Naive thymus-derived CD4-positive, alpha-beta T cell (primary cell): ENCODE measurements at regions not wholly inside any gene's neighbourhood (a gene's known extent, or its start where the extent isn't known, plus 50 kb on each side); places are given as distances from the start of the nearest gene placed in this dataset.

ENCODE experiments used
- ATAC-seq: fragments of 150-1000 bp; cut with Tn5 transposase; 2 replicates; pipeline ENCODE4 v1.10.0; 2021; ENCODE audit warnings: mild to moderate bottlenecking, moderate library complexity
- CTCF ChIA-PET: fragments of 350-600 bp; sonication (Branson Sonifier 250); formaldehyde crosslinking; loops from one replicate; lab custom pipeline; 2021; ENCODE audit warnings: antibody characterized with exemption; lab: Charles Lee
- POLR2A ChIA-PET: fragments of 350-600 bp; sonication (Branson Sonifier 250); formaldehyde crosslinking; loops from one replicate; lab custom pipeline; 2021; ENCODE audit warnings: antibody characterized with exemption, inconsistent platforms; lab: Charles Lee
- DNase-seq, 9 donors: peaks; one replicate each; pipeline versions ENCODE4 v3.0.0 to v3.0.0-alpha.2; 2020 to 2022; ENCODE audit warnings: mixed read lengths in 1 of 9
- H3K27ac ChIP-seq: one replicate; pipeline ENCODE4 v1.7.0; 2013; ENCODE audit warnings: mild to moderate bottlenecking, low read depth, low read length, moderate library complexity
- H3K27me3 ChIP-seq, 2 donors: one replicate each; pipeline ENCODE4 v1.7.0; 2013; ENCODE audit warnings: low read length in 2 of 2, mild to moderate bottlenecking in 2 of 2, moderate library complexity in 2 of 2; ENCODE audit not compliant: control insufficient read depth in 2 of 2, insufficient read depth in 2 of 2
- H3K36me3 ChIP-seq, 3 experiments: 1 replicate in 2 of 3; 2 replicates in 1 of 3; pipeline ENCODE4 v1.7.0; 2013; ENCODE audit warnings: low read length in 3 of 3, mild to moderate bottlenecking in 3 of 3, moderate library complexity in 1 of 3; ENCODE audit not compliant: insufficient read depth in 3 of 3, control insufficient read depth in 2 of 3
- H3K4me1 ChIP-seq, 2 donors: one replicate each; pipeline ENCODE4 v1.7.0; 2013; ENCODE audit warnings: low read length in 2 of 2, mild to moderate bottlenecking in 2 of 2, moderate library complexity in 1 of 2; ENCODE audit not compliant: control insufficient read depth in 2 of 2, insufficient read depth in 2 of 2
- H3K4me3 ChIP-seq: 2 replicates; pipeline ENCODE4 v1.7.0; 2013; ENCODE audit warnings: mild to moderate bottlenecking, low read length
- H3K9me3 ChIP-seq, 3 experiments: 1 replicate in 2 of 3; 2 replicates in 1 of 3; pipeline ENCODE4 v1.7.0; 2013; ENCODE audit warnings: low read length in 3 of 3; ENCODE audit not compliant: control insufficient read depth in 2 of 3
- H3K27ac Mint-ChIP-seq, 9 donors: one replicate each; pipeline ENCODE4 v1.8.0; 2020 to 2022; ENCODE audit warnings: mixed read lengths in 9 of 9, mild to moderate bottlenecking in 8 of 9, moderate library complexity in 5 of 9, inconsistent platforms in 2 of 9
- H3K27me3 Mint-ChIP-seq, 5 donors: one replicate each; pipeline ENCODE4 v1.8.0; 2021 to 2022; ENCODE audit warnings: mixed read lengths in 5 of 5, mild to moderate bottlenecking in 1 of 5
- H3K36me3 Mint-ChIP-seq, 5 donors: one replicate each; pipeline ENCODE4 v1.8.0; 2020 to 2022; ENCODE audit warnings: mixed read lengths in 5 of 5, mild to moderate bottlenecking in 3 of 5, inconsistent platforms in 1 of 5
- H3K4me1 Mint-ChIP-seq, 7 donors: one replicate each; pipeline ENCODE4 v1.8.0; 2020 to 2022; ENCODE audit warnings: mixed read lengths in 7 of 7, mild to moderate bottlenecking in 3 of 7, inconsistent platforms in 1 of 7
- H3K4me3 Mint-ChIP-seq, 10 donors: one replicate each; pipeline ENCODE4 v1.8.0; 2020 to 2022; ENCODE audit warnings: mild to moderate bottlenecking in 10 of 10, mixed read lengths in 10 of 10, moderate library complexity in 6 of 10, inconsistent platforms in 2 of 10
- H3K9me3 Mint-ChIP-seq, 11 donors: one replicate each; pipeline ENCODE4 v1.8.0; 2020 to 2022; ENCODE audit warnings: mixed read lengths in 11 of 11, mild to moderate bottlenecking in 4 of 11, inconsistent platforms in 1 of 11, moderate library complexity in 1 of 11
- intact Hi-C, 2 donors: fragments of 100-400 bp; cut with micrococcal nuclease; formaldehyde crosslinking; loops; one replicate each; pipeline ENCODE4 v1.15.1; 2023

- ChIA-PET POLR2A (no interaction called here), CTCF (no interaction called here)
- Mint-ChIP-seq H3K36me3 (no peaks in the 10 kb centered on the region), H3K4me1 (no peaks in the 10 kb centered on the region), H3K27me3 (no peaks in the 10 kb centered on the region), H3K4me3 (no peak overlapping the region), H3K27ac (no peak overlapping the region), H3K9me3 (peaks cover 0 to 7% (median 1%) of the 10 kb centered on the region in 11 donors)
- intact Hi-C loops, result no loop called here
- H3K9me3 ChIP-seq, result no peaks in the 10 kb centered on the region
- no peaks in the 10 kb centered on the region for H3K36me3 ChIP-seq
- H3K27me3 ChIP-seq, result no peaks in the 10 kb centered on the region
- ATAC-seq, result no peak
- DNase-seq, result no peak
- H3K4me3 ChIP-seq, result no peak overlapping the region
- H3K27ac ChIP-seq, result no peak overlapping the region
- no peaks in the 10 kb centered on the region for H3K4me1 ChIP-seq
These were observed 799.1 kb upstream of the SPRY2 start for GRCh38 chr13:81139987-81140386.

GRCh38 chr13:81138353-81138980 lies 797.5 kb upstream of the SPRY2 start:
- H3K4me1 ChIP-seq, result no peaks in the 10 kb centered on the region
- Mint-ChIP-seq H3K36me3 (no peaks in the 10 kb centered on the region), H3K27ac (no peak overlapping the region), H3K4me3 (no peak overlapping the region), H3K4me1 (no peaks in the 10 kb centered on the region), H3K9me3 (peaks cover 0 to 7% (median 0%) of the 10 kb centered on the region in 11 donors), H3K27me3 (no peaks in the 10 kb centered on the region)
- no peaks in the 10 kb centered on the region for H3K36me3 ChIP-seq
- intact Hi-C loops, result no loop called here
- H3K4me3 ChIP-seq, result no peak overlapping the region
- DNase-seq (no peak), ATAC-seq (no peak)
- H3K27ac ChIP-seq, result no peak overlapping the region
- no peaks in the 10 kb centered on the region for H3K9me3 ChIP-seq
- H3K27me3 ChIP-seq, result no peaks in the 10 kb centered on the region
- POLR2A ChIA-PET, result no interaction called here
- CTCF ChIA-PET, result no interaction called here

- POLR2A ChIA-PET, result no interaction called here
- CTCF ChIA-PET, result no interaction called here
- H3K4me3 Mint-ChIP-seq, result no peak overlapping the region
These were observed 792.1 kb upstream of the SPRY2 start for GRCh38 chr13:81133066-81133465.

GRCh38 chr13:81117416-81117815 lies 776.5 kb upstream of the SPRY2 start:
- no peaks in the 10 kb centered on the region for H3K27me3 Mint-ChIP-seq
- H3K36me3 Mint-ChIP-seq, result no peaks in the 10 kb centered on the region
- ATAC-seq (no peak), DNase-seq (no peak)
- CTCF ChIA-PET, result no interaction called here
- H3K4me3 Mint-ChIP-seq, result no peak overlapping the region
- no peak overlapping the region for H3K4me3 ChIP-seq
- H3K9me3 Mint-ChIP-seq, result peaks cover 0 to 8% (median 2%) of the 10 kb centered on the region in 11 donors
- H3K27ac Mint-ChIP-seq, result no peak overlapping the region
- H3K4me1 ChIP-seq, result no peaks in the 10 kb centered on the region
- H3K9me3 ChIP-seq, result no peaks in the 10 kb centered on the region
- no peak overlapping the region for H3K27ac ChIP-seq
- H3K27me3 ChIP-seq, result no peaks in the 10 kb centered on the region
- no peaks in the 10 kb centered on the region for H3K4me1 Mint-ChIP-seq
- H3K36me3 ChIP-seq, result no peaks in the 10 kb centered on the region
- intact Hi-C loops, result no loop called here
- POLR2A ChIA-PET, result no interaction called here

More at GRCh38 chr13:81133066-81133465, 792.1 kb upstream of the SPRY2 start:
- Mint-ChIP-seq H3K4me1 (no peaks in the 10 kb centered on the region), H3K36me3 (peaks cover 0 to 6% (median 0%) of the 10 kb centered on the region in 5 donors), H3K27ac (no peak overlapping the region), H3K27me3 (no peaks in the 10 kb centered on the region), H3K9me3 (peaks cover 0 to 27% (median 6%) of the 10 kb centered on the region in 11 donors)
- intact Hi-C loops, result no loop called here
- Histone ChIP-seq H3K36me3 (no peaks in the 10 kb centered on the region), H3K4me3 (no peak overlapping the region), H3K27ac (no peak overlapping the region), H3K27me3 (no peaks in the 10 kb centered on the region), H3K9me3 (no peaks in the 10 kb centered on the region), H3K4me1 (no peaks in the 10 kb centered on the region)
- ATAC-seq, result no peak
- no peak for DNase-seq

- POLR2A ChIA-PET, result no interaction called here
- H3K4me1 Mint-ChIP-seq, result no peaks in the 10 kb centered on the region
- H3K4me3 Mint-ChIP-seq, result no peak overlapping the region
- H3K4me1 ChIP-seq, result no peaks in the 10 kb centered on the region
- H3K27ac ChIP-seq, result no peak overlapping the region
- DNase-seq (no peak), ATAC-seq (no peak)
- H3K36me3 ChIP-seq, result no peaks in the 10 kb centered on the region
- CTCF ChIA-PET, result no interaction called here
- H3K27me3 ChIP-seq, result no peaks in the 10 kb centered on the region
- no peaks in the 10 kb centered on the region for H3K27me3 Mint-ChIP-seq
- H3K4me3 ChIP-seq, result no peak overlapping the region
- peaks cover 0 to 8% (median 2%) of the 10 kb centered on the region in 11 donors for H3K9me3 Mint-ChIP-seq
- H3K36me3 Mint-ChIP-seq, result no peaks in the 10 kb centered on the region
- intact Hi-C loops, result no loop called here
- no peaks in the 10 kb centered on the region for H3K9me3 ChIP-seq
- H3K27ac Mint-ChIP-seq, result no peak overlapping the region
These were observed 775.7 kb upstream of the SPRY2 start for GRCh38 chr13:81116461-81117282.

- no peak overlapping the region for H3K4me3 ChIP-seq
- Mint-ChIP-seq H3K4me3 (no peak overlapping the region), H3K9me3 (peaks cover 0 to 5% (median 0%) of the 10 kb centered on the region in 11 donors), H3K27me3 (no peaks in the 10 kb centered on the region), H3K27ac (no peak overlapping the region), H3K36me3 (no peaks in the 10 kb centered on the region), H3K4me1 (no peaks in the 10 kb centered on the region)
- no peaks in the 10 kb centered on the region for H3K9me3 ChIP-seq
- H3K27me3 ChIP-seq, result no peaks in the 10 kb centered on the region
- no peak for DNase-seq
- no peak for ATAC-seq
- ChIA-PET POLR2A (no interaction called here), CTCF (no interaction called here)
- no peaks in the 10 kb centered on the region for H3K36me3 ChIP-seq
- H3K4me1 ChIP-seq, result no peaks in the 10 kb centered on the region
- no peak overlapping the region for H3K27ac ChIP-seq
- intact Hi-C loops, result no loop called here
These were observed 768.1 kb upstream of the SPRY2 start for GRCh38 chr13:81109026-81109425.

- H3K36me3 Mint-ChIP-seq, result no peaks in the 10 kb centered on the region
- H3K9me3 Mint-ChIP-seq, result peaks cover 0 to 10% (median 0%) of the 10 kb centered on the region in 11 donors
- H3K9me3 ChIP-seq, result no peaks in the 10 kb centered on the region
- H3K4me3 Mint-ChIP-seq, result no peak overlapping the region
- no peak for ATAC-seq
- no peak overlapping the region for H3K27ac ChIP-seq
- no peaks in the 10 kb centered on the region for H3K4me1 Mint-ChIP-seq
- intact Hi-C loops, result no loop called here
- DNase-seq, result no peak
- ChIA-PET CTCF (no interaction called here), POLR2A (no interaction called here)
- H3K4me3 ChIP-seq, result no peak overlapping the region
- no peaks in the 10 kb centered on the region for H3K36me3 ChIP-seq
- no peaks in the 10 kb centered on the region for H3K27me3 ChIP-seq
- no peaks in the 10 kb centered on the region for H3K27me3 Mint-ChIP-seq
- H3K27ac Mint-ChIP-seq, result no peak overlapping the region
- no peaks in the 10 kb centered on the region for H3K4me1 ChIP-seq
These were observed 765.4 kb upstream of the SPRY2 start for GRCh38 chr13:81106348-81106747.
